ENCODE measurements at regions not wholly inside any gene's neighbourhood (a gene's known extent, or its start where the extent isn't known, plus 50 kb on each side); places are given as distances from the start of the nearest gene placed in this dataset.

- TF ChIP-seq CTCF (IDR thresholded peaks at IDR 0.05 in 4 of 5, conservative IDR thresholded peaks at IDR 0.05 in 1 of 5) = no peak
- no peak for TF ChIP-seq POLR2A (IDR thresholded peaks at IDR 0.05)
These were observed 128.6 kb upstream of the WDR75 start for GRCh38 chr2:189312643-189313042.

Data from gastrocnemius medialis (tissue), 4 donors.